DND-41 (cell line): ENCODE measurements at regions not wholly inside any gene's neighbourhood (a gene's known extent, or its start where the extent isn't known, plus 50 kb on each side); places are given as distances from the start of the nearest gene placed in this dataset.

Experiments used
- ATAC-seq: fragments of 200-7000 bp; cut with Tn5 transposase; 3 replicates; pipeline ENCODE4 v1.9.1; 2021; ENCODE audit warnings: low read depth; ENCODE audit not compliant: insufficient read depth
- DNase-seq: peaks from one replicate; pipeline ENCODE4 v3.0.0-alpha.2; 2020
- H2AFZ ChIP-seq: 2 replicates; pipeline ENCODE4 v1.6.0; 2012; ENCODE audit warnings: low read depth, low read length
- H3K27ac ChIP-seq: 2 replicates; pipeline ENCODE4 v1.5.1; 2012; ENCODE audit warnings: low read length, inconsistent platforms
- H3K27me3 ChIP-seq: fragments of 200-600 bp; sonication (generic); 2 replicates; pipeline ENCODE4 v1.6.0; 2012; ENCODE audit warnings: low read length, mild to moderate bottlenecking, inconsistent platforms; ENCODE audit not compliant: insufficient read depth, poor library complexity
- H3K36me3 ChIP-seq: 2 replicates; pipeline ENCODE4 v1.5.1; 2012; ENCODE audit warnings: low read length, inconsistent platforms; ENCODE audit not compliant: insufficient read depth
- H3K4me1 ChIP-seq: 2 replicates; pipeline ENCODE4 v1.5.1; 2012; ENCODE audit warnings: mild to moderate bottlenecking, low read length; ENCODE audit not compliant: insufficient read depth
- H3K4me2 ChIP-seq: 2 replicates; pipeline ENCODE4 v1.6.0; 2012; ENCODE audit warnings: mild to moderate bottlenecking, moderate library complexity, low read length, inconsistent platforms; ENCODE audit not compliant: insufficient read depth
- H3K4me3 ChIP-seq, 2 experiments: fragments of 200-600 bp in 1 of 2; shearing (Covaris generic) in 1 of 2; 2 replicates each; pipeline ENCODE4 v1.5.1; 2012 to 2016; ENCODE audit warnings: inconsistent platforms in 2 of 2, low read length in 2 of 2, mild to moderate bottlenecking in 2 of 2, low read depth in 1 of 2, moderate library complexity in 1 of 2
- H3K79me2 ChIP-seq: 2 replicates; pipeline ENCODE4 v1.6.0; 2012; ENCODE audit warnings: low read length, inconsistent platforms; ENCODE audit not compliant: insufficient read depth
- H3K9ac ChIP-seq: 2 replicates; pipeline ENCODE4 v1.6.0; 2012; ENCODE audit warnings: low read depth, mild to moderate bottlenecking, inconsistent platforms, low read length, moderate library complexity
- H3K9me3 ChIP-seq: 2 replicates; pipeline ENCODE4 v1.5.1; 2012; ENCODE audit warnings: low read length, moderate library complexity, mild to moderate bottlenecking, inconsistent platforms; ENCODE audit not compliant: insufficient read depth, severe bottlenecking
- H4K20me1 ChIP-seq: 2 replicates; pipeline ENCODE4 v1.6.0; 2012; ENCODE audit warnings: low read length; ENCODE audit not compliant: insufficient read depth
- EZH2 ChIP-seq: IDR thresholded peaks from 3 replicates; pipeline ENCODE4 v1.6.1; 2012; ENCODE audit warnings: borderline replicate concordance, low read depth, mild to moderate bottlenecking, moderate library complexity, low read length, inconsistent platforms; ENCODE audit not compliant: severe bottlenecking
- TF ChIP-seq, protein P1 (sequence below): IDR thresholded peaks from 2 replicates; pipeline ENCODE4 v1.5.1; 2012; ENCODE audit warnings: borderline replicate concordance, low read length, moderate library complexity, mild to moderate bottlenecking; ENCODE audit not compliant: poor library complexity, severe bottlenecking; ENCODE audit errors: extremely low read depth

DNA sequence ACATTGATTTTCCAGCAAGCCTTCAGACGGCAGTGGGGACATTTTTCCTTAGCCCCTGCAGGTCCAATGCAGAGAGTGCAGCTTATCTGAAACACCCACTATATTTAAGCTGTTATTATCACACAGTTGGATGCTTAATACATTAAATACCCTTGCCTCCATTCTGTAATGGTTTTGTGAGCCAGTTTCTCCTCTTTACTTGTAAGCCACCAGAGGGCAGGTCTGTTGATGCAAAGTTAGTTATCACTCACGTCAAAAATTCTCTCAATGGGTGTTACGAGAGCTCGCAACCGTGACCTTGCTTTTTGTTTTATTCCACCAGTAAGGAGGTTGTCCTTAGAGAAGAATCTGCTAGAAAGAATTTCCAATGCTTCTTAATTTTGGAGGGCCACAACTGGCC, 189.8 kb downstream of the INSIG2 start:
- no peaks in the 10 kb centered on the region for H3K79me2 ChIP-seq
- no peak overlapping the region for H3K27ac ChIP-seq
- no peaks in the 10 kb centered on the region for H3K4me1 ChIP-seq
- no peaks in the 10 kb centered on the region for H4K20me1 ChIP-seq
- H3K27me3 ChIP-seq = no peaks in the 10 kb centered on the region
- H3K36me3 ChIP-seq = no peaks in the 10 kb centered on the region
- no peak overlapping the region for H3K9ac ChIP-seq
- no peaks in the 10 kb centered on the region for H3K9me3 ChIP-seq
- TF ChIP-seq, protein P1, sequence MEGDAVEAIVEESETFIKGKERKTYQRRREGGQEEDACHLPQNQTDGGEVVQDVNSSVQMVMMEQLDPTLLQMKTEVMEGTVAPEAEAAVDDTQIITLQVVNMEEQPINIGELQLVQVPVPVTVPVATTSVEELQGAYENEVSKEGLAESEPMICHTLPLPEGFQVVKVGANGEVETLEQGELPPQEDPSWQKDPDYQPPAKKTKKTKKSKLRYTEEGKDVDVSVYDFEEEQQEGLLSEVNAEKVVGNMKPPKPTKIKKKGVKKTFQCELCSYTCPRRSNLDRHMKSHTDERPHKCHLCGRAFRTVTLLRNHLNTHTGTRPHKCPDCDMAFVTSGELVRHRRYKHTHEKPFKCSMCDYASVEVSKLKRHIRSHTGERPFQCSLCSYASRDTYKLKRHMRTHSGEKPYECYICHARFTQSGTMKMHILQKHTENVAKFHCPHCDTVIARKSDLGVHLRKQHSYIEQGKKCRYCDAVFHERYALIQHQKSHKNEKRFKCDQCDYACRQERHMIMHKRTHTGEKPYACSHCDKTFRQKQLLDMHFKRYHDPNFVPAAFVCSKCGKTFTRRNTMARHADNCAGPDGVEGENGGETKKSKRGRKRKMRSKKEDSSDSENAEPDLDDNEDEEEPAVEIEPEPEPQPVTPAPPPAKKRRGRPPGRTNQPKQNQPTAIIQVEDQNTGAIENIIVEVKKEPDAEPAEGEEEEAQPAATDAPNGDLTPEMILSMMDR = no peak
- no peak for TF ChIP-seq EZH2
- H3K4me3 ChIP-seq = no peak overlapping the region
- no peak for DNase-seq
- no peak for ATAC-seq
- no peak overlapping the region for H3K4me2 ChIP-seq
- no peak overlapping the region for H2AFZ ChIP-seq

DNA sequence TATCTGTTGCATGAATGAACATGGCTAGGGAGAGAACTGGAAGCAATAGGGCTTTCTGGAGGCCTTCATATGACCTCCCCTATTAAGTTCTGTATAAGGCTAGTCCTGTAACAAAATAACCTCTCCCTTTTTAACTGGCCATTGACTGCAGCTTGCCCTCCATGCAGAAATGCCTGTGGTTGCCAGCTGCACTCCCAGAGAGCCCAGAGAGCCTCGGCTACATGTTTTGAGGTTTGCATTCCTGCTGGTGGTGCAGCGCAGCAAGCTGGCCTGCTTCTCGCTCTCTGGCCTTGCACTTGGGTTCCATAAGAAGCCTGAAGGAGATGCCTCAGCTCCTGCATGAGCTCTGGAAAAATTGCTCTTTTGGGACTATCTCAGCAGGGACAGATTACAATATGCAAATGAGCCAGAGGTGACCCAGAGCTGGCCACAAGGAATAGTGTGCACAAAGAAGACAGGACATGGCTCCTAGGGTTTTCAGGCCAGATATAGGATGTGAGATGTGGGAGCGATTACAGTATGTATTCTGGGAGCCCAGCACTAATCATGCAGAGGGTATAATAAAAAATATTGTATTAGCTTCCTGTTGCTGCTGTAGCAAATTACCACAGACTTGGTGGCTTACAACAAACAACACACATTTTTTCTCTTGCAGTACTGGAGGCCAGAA, 186.7 kb downstream of the INSIG2 start:
- H4K20me1 ChIP-seq = no peaks in the 10 kb centered on the region
- H3K9ac ChIP-seq = no peak overlapping the region
- TF ChIP-seq EZH2 = no peak
- TF ChIP-seq, protein P1 = no peak
- no peak overlapping the region for H2AFZ ChIP-seq
- H3K79me2 ChIP-seq = no peaks in the 10 kb centered on the region
- ATAC-seq (no peak), DNase-seq (no peak)
- no peaks in the 10 kb centered on the region for H3K36me3 ChIP-seq
- H3K4me2 ChIP-seq = no peak overlapping the region
- H3K27me3 ChIP-seq = no peaks in the 10 kb centered on the region
- no peak overlapping the region for H3K4me3 ChIP-seq
- no peak overlapping the region for H3K27ac ChIP-seq
- no peaks in the 10 kb centered on the region for H3K4me1 ChIP-seq
- no peaks in the 10 kb centered on the region for H3K9me3 ChIP-seq

DNA sequence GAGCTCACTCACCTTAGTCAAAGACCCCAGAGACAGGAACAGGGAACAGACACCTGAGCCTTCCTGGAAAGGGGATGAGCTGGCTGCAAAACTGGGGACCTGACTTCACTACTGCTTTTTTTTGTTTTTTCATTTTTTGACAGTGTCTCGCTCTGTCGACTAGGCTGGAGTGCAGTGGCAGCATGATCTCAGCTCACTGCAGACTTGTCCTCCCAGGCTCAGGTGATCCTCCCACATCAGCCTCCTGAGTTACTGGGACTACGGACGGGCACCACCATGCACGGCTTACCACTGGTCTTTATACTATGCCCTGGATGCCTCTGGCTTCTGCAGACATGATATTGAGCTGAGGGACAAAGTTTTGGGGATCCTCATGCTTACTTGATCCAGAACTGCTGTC, 184.1 kb downstream of the INSIG2 start:
- Histone ChIP-seq H3K4me2 (no peak overlapping the region), H3K9me3 (no peaks in the 10 kb centered on the region), H3K4me3 (no peak overlapping the region), H3K27ac (no peak overlapping the region), H3K9ac (no peak overlapping the region), H2AFZ (no peak overlapping the region), H3K79me2 (no peaks in the 10 kb centered on the region), H4K20me1 (no peaks in the 10 kb centered on the region), H3K27me3 (no peaks in the 10 kb centered on the region), H3K4me1 (no peaks in the 10 kb centered on the region), H3K36me3 (no peaks in the 10 kb centered on the region)
- DNase-seq (no peak), ATAC-seq (no peak)
- TF ChIP-seq, protein P1 = no peak
- no peak for TF ChIP-seq EZH2
